PFSK-1 (cell line): ENCODE measurements at regions not wholly inside any gene's neighbourhood (a gene's known extent, or its start where the extent isn't known, plus 50 kb on each side); places are given as distances from the start of the nearest gene placed in this dataset.

Experiments
- FOXP2 ChIP-seq: optimal IDR thresholded peaks from 2 replicates; pipeline ENCODE3; 2011; ENCODE audit warnings: borderline replicate concordance, control low read depth, inconsistent platforms; ENCODE audit not compliant: insufficient read depth; ENCODE audit errors: extremely low read length, extremely low read depth
- POLR2AphosphoS5 ChIP-seq: IDR thresholded peaks from 2 replicates; pipeline ENCODE4 v1.6.1; 2012; ENCODE audit warnings: low read depth, mild to moderate bottlenecking, control low read depth, low read length, moderate library complexity
- REST ChIP-seq, 2 experiments: IDR thresholded peaks; 2 replicates each; pipeline versions ENCODE4 v1.6.1 to v1.8.0; 2011 to 2012; ENCODE audit warnings: low read depth in 2 of 2, low read length in 2 of 2, control low read depth in 1 of 2, inconsistent platforms in 1 of 2, mild to moderate bottlenecking in 1 of 2, moderate library complexity in 1 of 2; ENCODE audit not compliant: insufficient read depth in 1 of 2
- SIN3A ChIP-seq: IDR thresholded peaks from 2 replicates; pipeline ENCODE4 v1.6.1; 2012; ENCODE audit warnings: mild to moderate bottlenecking, low read length, moderate library complexity, borderline replicate concordance; ENCODE audit not compliant: insufficient read depth
- TAF1 ChIP-seq: IDR thresholded peaks from 2 replicates; pipeline ENCODE4 v1.6.1; 2012; ENCODE audit warnings: low read length, control low read depth, borderline replicate concordance; ENCODE audit not compliant: insufficient read depth

- TF ChIP-seq TAF1 (no peak), REST (IDR thresholded peaks at IDR 0.05; ENCODE audit: insufficient read depth in 1 of 2, low read depth in 2 of 2, low read length in 2 of 2) (no peak), FOXP2 (no peak), POLR2AphosphoS5 (no peak), SIN3A (no peak)
These were observed 768.1 kb upstream of the GRAMD2B start for GRCh38 chr5:125655156-125655555.

DNA sequence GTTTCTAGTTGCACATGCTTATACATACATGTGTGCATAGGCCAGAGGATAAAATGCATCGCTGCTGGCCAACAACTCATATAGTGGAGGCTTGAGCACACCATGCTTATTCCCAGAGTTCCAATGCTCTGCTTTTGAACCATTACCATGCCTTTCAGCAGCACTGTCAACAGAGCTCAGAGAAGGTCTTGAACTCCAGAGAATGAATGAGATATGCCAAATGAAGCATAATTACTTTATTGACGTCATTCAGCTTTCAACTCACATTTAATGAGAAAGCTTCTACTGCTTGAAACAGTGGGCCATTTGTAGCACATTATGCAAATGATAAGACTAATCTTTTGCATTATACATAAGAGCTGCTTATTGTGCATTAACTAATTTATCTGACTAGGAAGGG lies 765.3 kb upstream of the GRAMD2B start:
- TF ChIP-seq FOXP2 (no peak), TAF1 (no peak), REST (IDR thresholded peaks at IDR 0.05; ENCODE audit: insufficient read depth in 1 of 2, low read depth in 2 of 2, low read length in 2 of 2) (no peak), SIN3A (no peak), POLR2AphosphoS5 (no peak)

DNA sequence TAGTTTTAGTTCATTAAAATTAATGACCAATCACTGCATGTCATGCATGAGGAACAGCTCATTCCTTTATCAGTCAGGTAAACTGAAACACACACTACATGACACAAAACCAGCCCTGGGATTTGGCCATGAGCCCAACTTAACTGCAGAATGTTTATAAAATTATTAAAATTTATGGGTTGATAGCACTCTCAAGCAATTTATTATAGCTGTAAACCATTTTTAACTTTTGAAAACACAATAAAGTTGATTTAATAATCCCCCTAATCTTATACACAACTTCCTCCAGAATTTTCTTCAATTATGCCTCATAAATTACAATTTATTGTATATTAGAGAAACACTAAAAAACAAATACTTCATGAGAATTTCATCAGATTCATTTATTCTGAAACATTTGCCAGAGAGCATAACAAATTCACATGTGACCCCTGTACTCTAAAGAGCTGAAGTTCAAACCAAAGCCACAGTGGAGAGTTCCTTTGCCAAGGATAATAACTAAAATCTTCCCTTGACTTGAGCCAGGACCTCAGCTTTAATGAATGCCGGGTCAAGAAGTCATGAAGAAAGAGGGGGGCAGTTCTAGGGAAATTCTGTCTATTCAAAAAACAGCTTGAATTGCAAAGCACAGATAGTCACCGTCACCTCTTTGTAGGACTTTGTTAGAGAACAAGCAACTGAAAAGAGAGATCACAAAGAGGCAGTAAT lies 763.7 kb upstream of the GRAMD2B start:
- TF ChIP-seq FOXP2 (no peak), TAF1 (no peak), REST (IDR thresholded peaks at IDR 0.05; ENCODE audit: insufficient read depth in 1 of 2, low read depth in 2 of 2, low read length in 2 of 2) (peak in 1 of 2 experiments; percentile 35; a peak in 1 of 4 replicates)

GRCh38 chr5:125660231-125660895 lies 762.8 kb upstream of the GRAMD2B start:
- TF ChIP-seq REST (IDR thresholded peaks at IDR 0.05; ENCODE audit: insufficient read depth in 1 of 2, low read depth in 2 of 2, low read length in 2 of 2) (0 out of 4 replicates have a peak, but pooled peaks of 1 of the 2 experiments have one; percentile 27), POLR2AphosphoS5 (no peak)

GRCh38 chr5:125661584-125661983 lies 761.6 kb upstream of the GRAMD2B start:
- TF ChIP-seq TAF1 (no peak), FOXP2 (no peak), REST (IDR thresholded peaks at IDR 0.05; ENCODE audit: insufficient read depth in 1 of 2, low read depth in 2 of 2, low read length in 2 of 2) (no peak), SIN3A (no peak), POLR2AphosphoS5 (no peak)
